ENCODE measurements at regions not wholly inside any gene's neighbourhood (a gene's known extent, or its start where the extent isn't known, plus 50 kb on each side); places are given as distances from the start of the nearest gene placed in this dataset.

DNA sequence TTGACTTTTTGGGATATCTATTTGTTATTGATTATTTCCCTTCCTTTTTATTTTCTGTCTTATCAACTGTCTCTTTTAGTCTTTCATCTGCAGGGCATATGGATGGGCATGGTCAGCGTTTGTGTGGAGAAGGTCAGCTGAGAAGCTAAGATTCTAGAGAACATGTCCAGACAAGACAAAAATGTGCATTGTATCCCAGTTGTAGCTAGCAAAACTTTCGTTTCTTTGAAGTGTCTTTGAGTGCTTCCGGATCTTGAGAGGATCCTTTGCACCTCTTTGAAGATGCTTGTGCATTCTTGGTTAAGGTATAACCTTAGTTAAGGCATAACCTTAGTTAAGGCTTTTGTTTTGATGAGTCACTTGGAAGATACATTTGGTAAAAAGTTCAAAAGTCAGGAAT lies 329.9 kb upstream of the LRRC4C start:
- TF ChIP-seq, protein P1, sequence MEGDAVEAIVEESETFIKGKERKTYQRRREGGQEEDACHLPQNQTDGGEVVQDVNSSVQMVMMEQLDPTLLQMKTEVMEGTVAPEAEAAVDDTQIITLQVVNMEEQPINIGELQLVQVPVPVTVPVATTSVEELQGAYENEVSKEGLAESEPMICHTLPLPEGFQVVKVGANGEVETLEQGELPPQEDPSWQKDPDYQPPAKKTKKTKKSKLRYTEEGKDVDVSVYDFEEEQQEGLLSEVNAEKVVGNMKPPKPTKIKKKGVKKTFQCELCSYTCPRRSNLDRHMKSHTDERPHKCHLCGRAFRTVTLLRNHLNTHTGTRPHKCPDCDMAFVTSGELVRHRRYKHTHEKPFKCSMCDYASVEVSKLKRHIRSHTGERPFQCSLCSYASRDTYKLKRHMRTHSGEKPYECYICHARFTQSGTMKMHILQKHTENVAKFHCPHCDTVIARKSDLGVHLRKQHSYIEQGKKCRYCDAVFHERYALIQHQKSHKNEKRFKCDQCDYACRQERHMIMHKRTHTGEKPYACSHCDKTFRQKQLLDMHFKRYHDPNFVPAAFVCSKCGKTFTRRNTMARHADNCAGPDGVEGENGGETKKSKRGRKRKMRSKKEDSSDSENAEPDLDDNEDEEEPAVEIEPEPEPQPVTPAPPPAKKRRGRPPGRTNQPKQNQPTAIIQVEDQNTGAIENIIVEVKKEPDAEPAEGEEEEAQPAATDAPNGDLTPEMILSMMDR (conservative IDR thresholded peaks at IDR 0.05 in 1 of 2, IDR thresholded peaks at IDR 0.05 in 1 of 2; ENCODE audit: low read depth in 1 of 2, low read length in 2 of 2), result no peak
- TF ChIP-seq EZH2 (IDR thresholded peaks at IDR 0.05; ENCODE audit: low read length, missing control alignments), result no peak
